Tongue (tissue), 1 donor: ENCODE measurements at regions not wholly inside any gene's neighbourhood (a gene's known extent, or its start where the extent isn't known, plus 50 kb on each side); places are given as distances from the start of the nearest gene placed in this dataset.

Experiments used
- DNase-seq: peaks from one replicate; pipeline ENCODE4 v3.0.0-alpha.2; 2015

DNA sequence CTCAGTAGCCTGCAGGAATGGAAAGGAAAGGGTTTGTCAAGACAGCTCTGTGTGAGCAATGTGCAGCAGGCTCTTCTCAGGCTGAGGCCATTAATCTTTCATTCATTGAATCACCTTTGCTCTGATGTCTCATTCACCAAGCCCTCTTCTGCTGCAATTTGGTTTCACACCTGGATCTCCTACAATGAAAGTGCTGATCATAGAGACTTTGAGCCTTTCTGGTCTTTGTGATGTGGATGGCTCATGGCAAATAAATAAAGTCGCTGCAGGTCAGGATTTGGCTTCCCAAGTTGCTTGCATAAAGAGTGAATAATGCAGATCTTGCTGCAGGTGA, 95.8 kb upstream of the SPRED2 start:
- no peak for DNase-seq

- DNase-seq, result no peak
These were observed 95.2 kb upstream of the SPRED2 start for GRCh38 chr2:65527451-65528240.

DNA sequence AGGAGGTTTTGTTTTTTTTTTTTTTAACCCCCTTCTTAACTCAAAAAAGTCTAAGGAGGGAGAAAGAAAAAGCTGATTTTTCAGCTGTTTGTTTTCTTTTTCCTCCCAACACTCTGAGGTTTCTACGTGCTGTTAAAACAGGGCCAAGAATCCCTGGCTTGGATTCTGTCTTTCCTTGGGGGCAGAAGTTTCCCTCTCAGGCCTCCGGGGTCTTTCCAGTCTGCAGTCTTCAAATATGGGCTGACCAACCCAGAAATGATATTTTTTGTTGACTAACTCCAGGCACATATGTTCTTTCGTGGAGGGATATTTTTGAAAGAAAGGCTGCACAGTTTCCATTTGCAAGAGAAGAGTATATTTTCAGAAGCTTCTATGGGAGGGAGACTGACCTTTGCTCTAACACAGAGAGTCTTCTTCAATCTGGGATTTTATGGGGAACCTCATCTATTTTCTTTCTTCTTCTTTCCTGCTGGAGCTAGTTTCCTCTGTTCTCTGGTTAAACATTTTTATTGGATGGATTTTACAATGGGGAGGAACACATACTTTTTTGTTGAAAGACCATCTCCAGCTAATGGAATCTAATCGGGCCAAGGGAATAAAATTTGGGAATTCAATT, 93.3 kb upstream of the SPRED2 start:
- DNase-seq, result peak; percentile 61

- DNase-seq, result no peak
These were observed 90.5 kb upstream of the SPRED2 start for GRCh38 chr2:65522922-65523321.

GRCh38 chr2:65518751-65519150, 86.4 kb upstream of the SPRED2 start:
- no peak for DNase-seq

DNA sequence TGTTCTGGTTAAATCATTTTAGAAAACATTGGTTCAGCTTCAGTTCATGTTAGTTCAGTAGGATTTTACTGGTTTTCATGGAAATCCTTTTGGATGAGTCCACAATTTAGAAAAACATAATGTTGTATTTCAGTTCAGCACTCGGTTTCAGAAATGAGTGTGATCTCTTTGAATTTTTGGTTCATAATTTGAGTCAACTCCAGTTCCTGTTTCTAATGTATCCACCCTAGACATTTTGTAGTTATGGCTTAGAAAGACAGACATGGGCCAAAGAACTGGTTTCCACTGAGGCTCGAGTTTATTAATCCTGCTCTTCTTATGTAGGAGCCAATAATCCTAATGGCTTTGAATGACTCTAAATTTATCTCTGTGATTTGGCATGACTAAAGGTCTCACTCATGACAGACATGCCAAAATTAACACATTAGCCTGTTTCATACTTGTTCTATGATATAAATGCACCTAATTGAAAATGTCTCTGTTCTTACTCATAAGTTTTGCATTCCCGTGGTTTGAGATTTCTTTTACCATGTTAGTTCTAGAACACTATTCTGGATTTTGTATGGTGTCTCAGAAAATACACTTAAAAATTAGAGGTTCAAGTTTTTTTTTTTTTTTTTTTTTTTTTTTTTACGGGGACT, 82.3 kb upstream of the SPRED2 start:
- DNase-seq, result no peak

DNA sequence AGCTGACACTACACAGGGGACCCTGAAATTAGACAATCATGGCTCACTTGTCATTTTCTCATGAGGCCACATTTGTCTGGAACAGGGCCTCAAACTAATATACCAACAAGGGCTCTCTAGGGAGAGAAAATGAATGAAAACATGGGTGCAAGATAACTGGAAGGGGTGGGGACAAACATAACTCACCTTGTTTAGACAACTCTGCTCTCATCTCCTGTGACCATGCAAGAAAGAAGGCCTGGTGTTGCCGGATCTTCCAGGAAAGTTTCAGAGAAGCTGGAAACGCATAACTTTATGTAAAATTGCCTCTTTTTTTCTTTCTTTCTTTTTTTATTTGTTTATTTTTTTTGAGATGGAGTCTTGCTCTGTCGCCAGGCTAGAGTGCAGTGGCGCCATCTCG, 80.4 kb upstream of the SPRED2 start:
- no peak for DNase-seq

GRCh38 chr2:65511306-65511705, 78.9 kb upstream of the SPRED2 start:
- DNase-seq, result no peak

GRCh38 chr2:65508225-65508624, 75.8 kb upstream of the SPRED2 start:
- DNase-seq, result no peak

DNA sequence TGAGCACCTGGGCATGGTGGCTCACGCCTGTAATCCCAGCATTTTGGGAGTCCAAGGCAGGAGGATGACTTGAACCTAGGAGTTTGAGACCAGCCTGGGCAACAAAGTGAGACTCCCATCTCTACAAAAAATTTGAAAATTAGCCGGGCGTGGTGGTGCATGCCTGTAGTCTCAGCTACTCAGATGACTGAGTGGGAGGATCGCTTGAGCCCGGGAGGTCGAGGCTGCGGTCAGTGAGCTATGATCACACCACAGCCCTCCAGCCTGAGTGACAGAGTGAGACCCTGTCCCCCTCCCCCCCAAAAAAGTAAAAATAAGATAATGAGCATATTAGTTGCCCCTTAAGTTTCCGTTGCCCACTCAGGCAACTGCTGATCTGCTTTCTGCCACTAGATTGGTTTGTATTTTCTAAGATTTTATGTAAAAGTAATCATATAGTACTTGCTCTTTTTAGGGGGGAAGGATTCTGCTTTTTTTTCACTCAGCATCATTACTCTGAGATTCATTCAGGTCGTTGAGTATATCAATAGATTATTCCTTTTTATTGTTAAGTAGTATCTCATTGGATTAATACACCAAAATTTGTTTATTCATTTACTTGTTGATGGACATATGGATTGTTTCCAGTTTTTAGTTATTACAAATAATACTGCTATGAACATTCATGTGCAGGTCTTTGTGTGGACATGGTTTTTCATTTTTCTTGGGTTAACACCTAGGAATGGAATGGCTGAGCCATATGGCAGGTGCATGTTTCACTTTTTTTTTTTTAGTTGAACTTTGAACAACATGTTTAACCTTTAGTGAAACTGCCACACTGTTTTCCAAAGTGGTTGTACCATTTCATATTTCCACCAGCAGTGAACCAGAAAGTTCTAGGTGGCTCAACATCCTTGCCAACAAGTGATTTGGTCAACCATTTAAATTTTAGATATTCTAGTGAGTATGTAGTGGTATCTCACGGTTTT, 75.0 kb upstream of the SPRED2 start:
- no peak for DNase-seq

DNA sequence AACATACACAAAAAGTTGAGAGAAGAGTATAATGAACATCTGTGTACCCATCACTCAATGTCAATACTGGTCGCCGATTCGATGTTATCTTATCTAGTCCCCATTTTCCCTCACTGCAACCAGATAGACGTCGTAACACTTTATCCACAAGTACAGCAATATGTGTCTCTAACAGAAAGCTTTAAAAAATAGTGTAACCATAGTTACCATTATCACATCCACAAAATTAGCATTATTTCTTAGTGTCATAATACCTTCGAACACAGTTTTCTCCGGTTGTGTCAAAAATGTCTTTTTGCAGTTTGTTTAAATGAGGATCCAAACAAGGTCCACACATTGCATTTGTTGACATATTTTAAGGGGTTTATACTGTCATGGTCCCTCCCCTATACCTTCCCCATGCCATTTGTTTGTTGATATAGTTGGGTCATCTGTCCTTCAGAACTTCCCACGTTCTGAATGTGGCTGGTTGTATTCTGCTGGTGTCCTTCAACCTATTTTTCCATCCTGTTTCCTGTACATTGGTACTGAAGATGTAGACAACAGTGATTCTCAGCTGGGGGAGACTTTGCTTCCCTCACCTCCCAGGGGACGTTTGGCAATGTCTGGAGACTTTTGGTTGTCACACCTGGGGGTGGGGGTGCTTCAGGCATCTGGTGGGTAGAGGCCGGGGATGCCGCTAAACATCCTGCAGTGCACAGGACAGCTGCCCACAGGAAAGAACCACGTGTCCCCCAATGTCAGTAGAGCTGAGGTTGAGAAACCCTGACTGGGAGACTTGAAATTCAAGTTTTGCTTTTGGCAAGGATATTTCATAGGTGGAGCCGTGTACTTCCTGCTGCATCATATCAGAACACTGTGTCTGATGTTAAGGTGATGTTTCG, 72.7 kb upstream of the SPRED2 start:
- DNase-seq, result no peak

DNA sequence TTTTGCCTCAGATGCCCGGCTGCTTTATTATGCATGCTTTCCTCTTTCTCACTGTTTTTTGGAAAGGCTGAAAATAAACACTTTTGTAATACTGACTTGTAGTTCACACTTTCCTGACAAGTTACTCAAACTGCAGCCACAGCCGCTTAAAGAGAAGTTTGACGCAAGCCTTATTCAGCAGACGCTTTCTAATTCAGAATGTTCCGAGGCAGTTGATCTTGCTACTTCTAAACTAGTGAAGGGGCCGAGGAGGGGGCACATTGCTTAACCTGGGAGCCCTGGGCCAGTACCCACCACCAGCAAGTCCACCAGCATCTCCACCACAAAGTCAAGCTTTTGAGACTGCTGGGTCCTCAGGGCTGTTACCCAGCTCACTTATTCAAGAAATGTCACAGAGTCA, 71.8 kb upstream of the SPRED2 start:
- DNase-seq, result no peak

- DNase-seq, result no peak
These were observed 71.3 kb upstream of the SPRED2 start for GRCh38 chr2:65503746-65504145.

DNA sequence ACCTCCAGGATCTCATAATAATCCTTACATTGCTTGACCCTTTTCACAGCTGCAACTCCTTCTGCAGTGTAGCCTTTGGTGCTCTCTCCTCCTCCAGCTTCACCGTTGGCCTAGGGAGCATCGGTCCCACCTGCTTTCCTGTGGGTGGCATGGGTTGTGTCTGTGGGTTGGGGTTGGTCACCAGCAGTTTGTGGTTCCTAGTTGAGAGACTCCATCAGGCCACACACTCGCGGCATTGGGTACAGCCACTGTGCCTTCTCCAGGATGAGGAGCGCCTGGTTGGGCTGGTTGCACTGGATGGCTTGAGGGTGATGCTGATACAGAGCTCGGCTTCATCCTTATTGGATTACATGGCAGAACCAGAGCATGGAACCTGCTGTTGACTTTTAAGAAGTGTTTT, 69.4 kb upstream of the SPRED2 start:
- DNase-seq, result no peak

GRCh38 chr2:65501074-65501473, 68.7 kb upstream of the SPRED2 start:
- DNase-seq, result no peak

DNA sequence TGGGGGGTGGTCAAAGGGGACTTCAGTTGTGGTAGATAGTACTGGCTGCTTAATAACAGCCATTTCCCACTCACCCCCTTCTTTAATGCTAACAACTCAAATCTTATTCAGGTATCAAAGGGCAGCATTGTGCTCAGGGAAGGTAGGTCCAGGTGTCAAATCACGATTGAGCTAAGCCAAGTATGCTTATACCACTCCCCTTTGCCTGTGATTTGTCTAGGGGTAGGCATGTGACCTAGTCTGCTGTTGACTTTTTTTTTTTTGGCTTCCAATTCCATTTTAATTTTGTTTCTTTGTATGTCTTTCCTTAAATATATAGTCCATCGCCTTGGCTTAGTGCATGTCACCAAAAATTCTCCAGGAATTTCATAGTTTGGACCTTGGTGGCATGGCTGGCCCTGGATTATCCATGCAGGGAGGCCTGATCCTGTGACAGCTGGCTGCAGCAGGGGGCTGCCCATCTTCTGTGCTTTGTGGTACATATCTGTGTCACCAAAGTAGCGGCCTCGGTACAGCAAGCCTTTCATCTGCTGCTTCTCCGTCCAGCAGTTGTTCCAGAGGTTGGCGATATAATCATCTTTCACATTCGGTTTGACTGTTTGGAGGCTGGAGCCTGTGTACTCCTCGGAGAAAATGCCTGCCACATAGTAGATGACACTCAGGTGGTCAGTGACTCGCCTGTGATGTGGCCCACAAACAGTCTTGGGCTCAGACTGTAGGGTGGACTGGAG, 68.1 kb upstream of the SPRED2 start:
- no peak for DNase-seq

DNA sequence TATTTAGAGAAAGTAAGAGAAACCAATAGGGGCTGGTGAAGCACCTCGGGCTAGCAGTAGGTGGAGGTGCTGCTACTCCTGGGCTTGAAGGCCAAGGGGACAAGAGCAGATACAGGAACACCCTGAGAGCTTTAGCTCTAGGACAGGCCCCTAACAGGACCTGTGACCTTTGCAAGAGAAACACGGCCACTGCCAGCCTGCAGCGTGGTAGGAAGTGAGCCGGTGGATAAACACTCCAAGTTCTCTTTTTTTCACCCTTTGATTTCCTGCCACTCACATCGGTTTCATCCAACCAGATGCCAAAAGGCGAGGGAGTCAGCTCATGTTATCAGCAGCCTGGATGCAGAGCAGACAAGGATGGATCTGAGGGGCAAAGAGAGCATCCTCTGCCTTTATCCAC, 66.8 kb upstream of the SPRED2 start:
- DNase-seq, result no peak

DNA sequence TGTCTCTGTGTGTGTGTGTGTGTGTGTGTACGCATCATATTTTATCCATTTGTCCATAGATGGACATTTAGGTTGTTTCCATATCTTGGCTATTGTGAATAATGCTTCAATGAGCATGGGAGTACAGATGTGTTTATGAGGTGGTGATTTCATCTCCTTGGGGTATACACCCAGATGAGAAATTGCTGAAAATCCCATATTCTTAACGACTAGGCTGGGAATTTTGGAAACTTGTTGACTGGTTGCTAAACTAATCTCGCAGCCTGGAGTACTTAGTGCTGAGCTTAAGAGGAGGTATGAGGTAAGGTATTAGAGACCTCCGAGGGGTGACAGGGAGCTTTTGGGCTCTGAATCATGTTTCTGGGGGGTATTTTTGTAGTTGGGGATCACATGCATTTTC, 66.0 kb upstream of the SPRED2 start:
- DNase-seq, result no peak

GRCh38 chr2:65495251-65495877, 63.0 kb upstream of the SPRED2 start:
- DNase-seq, result peak; percentile 28

DNA sequence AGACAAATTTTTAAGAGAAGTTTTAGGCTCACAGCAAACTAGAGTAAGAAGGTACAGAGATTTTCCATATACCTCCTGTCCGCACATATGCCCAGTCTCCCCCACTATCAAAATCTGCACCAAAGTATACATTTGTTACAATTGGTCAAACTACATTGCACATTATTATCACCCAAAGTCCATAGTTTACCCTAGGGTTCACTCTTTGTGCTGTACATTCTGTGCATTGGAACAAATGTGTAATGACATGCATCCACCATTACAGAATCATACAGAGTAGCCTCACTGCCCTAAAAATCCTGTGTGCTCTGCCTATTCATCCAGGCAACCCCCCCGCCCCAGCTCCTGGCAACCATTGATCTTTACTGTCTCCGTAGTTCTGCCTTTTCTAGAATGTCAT, 61.7 kb upstream of the SPRED2 start:
- no peak for DNase-seq
